K562 (cell line): ENCODE measurements at regions not wholly inside any gene's neighbourhood (a gene's known extent, or its start where the extent isn't known, plus 50 kb on each side); places are given as distances from the start of the nearest gene placed in this dataset.

Source experiments
- FOXP1 ChIP-seq: sonication (generic); formaldehyde crosslinking; IDR thresholded peaks from 2 replicates; pipeline ENCODE4 v1.8.0; 2022; ENCODE audit warnings: mild to moderate bottlenecking, missing genetic modification reagents
- JUN ChIP-seq, 2 experiments: sonication (generic) in 1 of 2; formaldehyde crosslinking in 1 of 2; IDR thresholded peaks; 2 replicates each; pipeline versions ENCODE4 v1.6.1 to v1.8.0; 2012 to 2022; ENCODE audit warnings: borderline replicate concordance in 2 of 2, mild to moderate bottlenecking in 2 of 2, improper control_type of control experiment in 1 of 2, low read depth in 1 of 2, low read length in 1 of 2, missing genetic modification reagents in 1 of 2
- JUND ChIP-seq, 2 experiments: IDR thresholded peaks; 2 replicates in 1 of 2; 3 replicates in 1 of 2; pipeline ENCODE4 v1.6.1; 2011; ENCODE audit warnings: borderline replicate concordance in 2 of 2, low read depth in 2 of 2, low read length in 2 of 2, improper control_type of control experiment in 1 of 2, missing biosample characterization in 1 of 2, missing genetic modification characterization in 1 of 2, missing genetic modification reagents in 1 of 2
- MAFG ChIP-seq: fragments of 450-650 bp; conservative IDR thresholded peaks from 2 replicates; pipeline ENCODE4 v1.6.1; 2016; ENCODE audit warnings: missing genetic modification characterization, missing compliant biosample characterization
- PATZ1 ChIP-seq: fragments of 250-450 bp; sonication (Bioruptor Pico); IDR thresholded peaks from 2 replicates; pipeline ENCODE4 v1.5.0; 2020; ENCODE audit warnings: mild to moderate bottlenecking, borderline replicate concordance
- POLR2AphosphoS5 ChIP-seq: IDR thresholded peaks from 2 replicates; pipeline ENCODE4 v1.6.1; 2011; ENCODE audit warnings: mild to moderate bottlenecking, low read depth, low read length, moderate library complexity; ENCODE audit not compliant: control insufficient read depth, insufficient read depth
- STAT5B ChIP-seq: fragments of 250-450 bp; sonication (Bioruptor Pico); IDR thresholded peaks from 2 replicates; pipeline ENCODE4 v1.8.0; 2021; ENCODE audit warnings: mild to moderate bottlenecking, inconsistent platforms
- TF ChIP-seq, protein P1 (sequence below), 3 experiments: IDR thresholded peaks in 2 of 3; conservative IDR thresholded peaks in 1 of 3; 2 replicates each; pipeline ENCODE4 v1.5.1; 2011 to 2012; ENCODE audit warnings: low read length in 3 of 3, mild to moderate bottlenecking in 3 of 3, control low read depth in 2 of 3, improper control_type of control experiment in 1 of 3, inconsistent platforms in 1 of 3, low read depth in 1 of 3, mixed read lengths in 1 of 3, moderate library complexity in 1 of 3; ENCODE audit not compliant: insufficient read depth in 2 of 3
- TF ChIP-seq, protein P2 (sequence below): sonication (generic); formaldehyde crosslinking; IDR thresholded peaks from 2 replicates; pipeline ENCODE4 v1.5.0; 2020; ENCODE audit warnings: missing genetic modification reagents

DNA sequence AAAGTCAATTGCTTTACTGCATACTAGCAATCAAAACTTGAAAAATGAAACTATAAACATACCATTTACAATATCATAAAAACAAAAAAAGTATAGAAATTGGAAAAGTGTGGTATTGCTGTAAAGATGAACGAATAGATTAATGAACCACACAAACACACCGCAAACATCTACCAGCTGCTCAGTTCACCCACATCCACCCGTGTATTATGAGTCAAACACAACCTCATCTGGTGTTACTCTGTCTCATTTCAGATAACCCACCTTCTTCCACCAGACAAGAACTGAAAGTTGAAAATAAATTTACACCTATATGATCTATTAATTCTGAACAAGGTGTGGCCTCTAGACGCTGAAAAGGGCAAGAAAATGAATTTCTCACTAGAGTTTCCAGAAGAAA, 53.3 kb downstream of the BLID start:
- TF ChIP-seq PATZ1 (no peak), POLR2AphosphoS5 (no peak), MAFG (tag) (no peak), JUND (IDR thresholded peaks at IDR 0.05; ENCODE audit: borderline replicate concordance, low read depth, low read length) (no peak), JUND (tag; IDR thresholded peaks at IDR 0.05; ENCODE audit: borderline replicate concordance, low read depth, low read length) (no peak), FOXP1 (CRISPR knock-in tag) (no peak), STAT5B (CRISPR knock-in tag) (no peak), JUN (IDR thresholded peaks at IDR 0.05; ENCODE audit: borderline replicate concordance, low read depth, low read length) (no peak), JUN (CRISPR knock-in tag; IDR thresholded peaks at IDR 0.05; ENCODE audit: borderline replicate concordance) (no peak)
- TF ChIP-seq, protein P1, sequence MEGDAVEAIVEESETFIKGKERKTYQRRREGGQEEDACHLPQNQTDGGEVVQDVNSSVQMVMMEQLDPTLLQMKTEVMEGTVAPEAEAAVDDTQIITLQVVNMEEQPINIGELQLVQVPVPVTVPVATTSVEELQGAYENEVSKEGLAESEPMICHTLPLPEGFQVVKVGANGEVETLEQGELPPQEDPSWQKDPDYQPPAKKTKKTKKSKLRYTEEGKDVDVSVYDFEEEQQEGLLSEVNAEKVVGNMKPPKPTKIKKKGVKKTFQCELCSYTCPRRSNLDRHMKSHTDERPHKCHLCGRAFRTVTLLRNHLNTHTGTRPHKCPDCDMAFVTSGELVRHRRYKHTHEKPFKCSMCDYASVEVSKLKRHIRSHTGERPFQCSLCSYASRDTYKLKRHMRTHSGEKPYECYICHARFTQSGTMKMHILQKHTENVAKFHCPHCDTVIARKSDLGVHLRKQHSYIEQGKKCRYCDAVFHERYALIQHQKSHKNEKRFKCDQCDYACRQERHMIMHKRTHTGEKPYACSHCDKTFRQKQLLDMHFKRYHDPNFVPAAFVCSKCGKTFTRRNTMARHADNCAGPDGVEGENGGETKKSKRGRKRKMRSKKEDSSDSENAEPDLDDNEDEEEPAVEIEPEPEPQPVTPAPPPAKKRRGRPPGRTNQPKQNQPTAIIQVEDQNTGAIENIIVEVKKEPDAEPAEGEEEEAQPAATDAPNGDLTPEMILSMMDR (IDR thresholded peaks at IDR 0.05 in 2 of 3, conservative IDR thresholded peaks at IDR 0.05 in 1 of 3; ENCODE audit: insufficient read depth in 2 of 3, low read depth in 1 of 3, low read length in 3 of 3), result no peak
- TF ChIP-seq, protein P2, sequence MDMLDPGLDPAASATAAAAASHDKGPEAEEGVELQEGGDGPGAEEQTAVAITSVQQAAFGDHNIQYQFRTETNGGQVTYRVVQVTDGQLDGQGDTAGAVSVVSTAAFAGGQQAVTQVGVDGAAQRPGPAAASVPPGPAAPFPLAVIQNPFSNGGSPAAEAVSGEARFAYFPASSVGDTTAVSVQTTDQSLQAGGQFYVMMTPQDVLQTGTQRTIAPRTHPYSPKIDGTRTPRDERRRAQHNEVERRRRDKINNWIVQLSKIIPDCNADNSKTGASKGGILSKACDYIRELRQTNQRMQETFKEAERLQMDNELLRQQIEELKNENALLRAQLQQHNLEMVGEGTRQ, result no peak
